ENCODE measurements at regions not wholly inside any gene's neighbourhood (a gene's known extent, or its start where the extent isn't known, plus 50 kb on each side); places are given as distances from the start of the nearest gene placed in this dataset.

GRCh38 chr1:101088431-101088830 is 62.8 kb upstream of the DPH5 start:
- TF ChIP-seq EZH2 (IDR thresholded peaks at IDR 0.05; ENCODE audit: insufficient read depth, poor library complexity, severe bottlenecking) (no peak), EZH2phosphoT487 (IDR thresholded peaks at IDR 0.05; ENCODE audit: insufficient read depth, low read depth) (no peak)

Measured in GM23248 (cell line).